HUES64 (cell line): ENCODE measurements at regions not wholly inside any gene's neighbourhood (a gene's known extent, or its start where the extent isn't known, plus 50 kb on each side); places are given as distances from the start of the nearest gene placed in this dataset.

Source experiments
- H3K27ac ChIP-seq: 2 replicates; pipeline ENCODE4 v1.7.0; 2013; ENCODE audit warnings: low read depth, low read length, inconsistent platforms
- H3K27me3 ChIP-seq: 2 replicates; pipeline ENCODE4 v1.6.1; 2013; ENCODE audit warnings: mild to moderate bottlenecking, low read length; ENCODE audit not compliant: insufficient read depth
- H3K36me3 ChIP-seq: 2 replicates; pipeline ENCODE4 v1.6.1; 2013; ENCODE audit warnings: mild to moderate bottlenecking, low read length; ENCODE audit not compliant: insufficient read depth
- H3K4me1 ChIP-seq: 2 replicates; pipeline ENCODE4 v1.6.1; 2013; ENCODE audit warnings: mild to moderate bottlenecking, low read length, moderate library complexity; ENCODE audit not compliant: insufficient read depth
- H3K4me3 ChIP-seq: 2 replicates; pipeline ENCODE4 v1.5.1; 2013; ENCODE audit warnings: mild to moderate bottlenecking, low read length, moderate library complexity
- H3K9ac ChIP-seq: 2 replicates; pipeline ENCODE4 v1.6.1; 2013; ENCODE audit warnings: mild to moderate bottlenecking, low read depth, low read length
- H3K9me3 ChIP-seq: 2 replicates; pipeline ENCODE4 v1.6.1; 2013; ENCODE audit warnings: low read depth, low read length; ENCODE audit not compliant: insufficient read depth
- WGBS: fragments of 150-250, 120-280 bp; methylation state at CpG from one replicate; pipeline ENCODE4 v1.1.7; 2013; ENCODE audit warnings: missing lambda C conversion rate; 5-methylcytosine and 5-hydroxymethylcytosine counted together

GRCh38 chr2:67462738-67463496 is 65.8 kb downstream of the ETAA1 start:
- no peak overlapping the region for H3K9ac ChIP-seq
- H3K27me3 ChIP-seq = no peaks in the 10 kb centered on the region
- H3K4me3 ChIP-seq = no peak overlapping the region
- H3K27ac ChIP-seq = no peak overlapping the region
- H3K9me3 ChIP-seq = no peaks in the 10 kb centered on the region
- H3K4me1 ChIP-seq = no peaks in the 10 kb centered on the region
- 91% methylated on average over 2 of the region's 2 CpGs for WGBS
- no peaks in the 10 kb centered on the region for H3K36me3 ChIP-seq

- Histone ChIP-seq H3K4me1 (no peaks in the 10 kb centered on the region), H3K27ac (no peak overlapping the region), H3K27me3 (no peaks in the 10 kb centered on the region), H3K36me3 (no peaks in the 10 kb centered on the region), H3K9ac (no peak overlapping the region), H3K9me3 (no peaks in the 10 kb centered on the region), H3K4me3 (no peak overlapping the region)
- WGBS = 93% methylated on average over 5 of the region's 5 CpGs
These were observed 66.7 kb downstream of the ETAA1 start for GRCh38 chr2:67463810-67464209.

- no peaks in the 10 kb centered on the region for H3K9me3 ChIP-seq
- no peak overlapping the region for H3K4me3 ChIP-seq
- no peaks in the 10 kb centered on the region for H3K27me3 ChIP-seq
- no peak overlapping the region for H3K27ac ChIP-seq
- H3K36me3 ChIP-seq = no peaks in the 10 kb centered on the region
- H3K9ac ChIP-seq = no peak overlapping the region
- H3K4me1 ChIP-seq = no peaks in the 10 kb centered on the region
These were observed 68.5 kb downstream of the ETAA1 start for GRCh38 chr2:67465623-67466022.

- Histone ChIP-seq H3K4me1 (no peaks in the 10 kb centered on the region), H3K27ac (no peak overlapping the region), H3K36me3 (no peaks in the 10 kb centered on the region), H3K9me3 (no peaks in the 10 kb centered on the region), H3K4me3 (no peak overlapping the region), H3K27me3 (no peaks in the 10 kb centered on the region), H3K9ac (no peak overlapping the region)
- 87% methylated on average over 3 of the region's 4 CpGs for WGBS
These were observed 69.6 kb downstream of the ETAA1 start for GRCh38 chr2:67466734-67467133.

- no peaks in the 10 kb centered on the region for H3K27me3 ChIP-seq
- H3K36me3 ChIP-seq = no peaks in the 10 kb centered on the region
- no peak overlapping the region for H3K9ac ChIP-seq
- H3K27ac ChIP-seq = no peak overlapping the region
- no peak overlapping the region for H3K4me3 ChIP-seq
- WGBS = 91% methylated on average over 2 of the region's 3 CpGs
- H3K4me1 ChIP-seq = no peaks in the 10 kb centered on the region
- no peaks in the 10 kb centered on the region for H3K9me3 ChIP-seq
These were observed 74.5 kb downstream of the ETAA1 start for GRCh38 chr2:67471681-67472080.

GRCh38 chr2:67476809-67477790 is 80.0 kb downstream of the ETAA1 start:
- H3K4me3 ChIP-seq = no peak overlapping the region
- no peaks in the 10 kb centered on the region for H3K27me3 ChIP-seq
- no peak overlapping the region for H3K9ac ChIP-seq
- H3K4me1 ChIP-seq = peaks cover 10% of the 10 kb centered on the region
- WGBS = 76% methylated on average over 5 of the region's 9 CpGs
- no peaks in the 10 kb centered on the region for H3K9me3 ChIP-seq
- H3K27ac ChIP-seq = no peak overlapping the region
- no peaks in the 10 kb centered on the region for H3K36me3 ChIP-seq

- Histone ChIP-seq H3K27ac (no peak overlapping the region), H3K4me3 (no peak overlapping the region), H3K9me3 (no peaks in the 10 kb centered on the region), H3K4me1 (peaks cover 10% of the 10 kb centered on the region), H3K27me3 (no peaks in the 10 kb centered on the region), H3K9ac (no peak overlapping the region), H3K36me3 (no peaks in the 10 kb centered on the region)
- WGBS = no CpG with 5 or more reads among the region's 1 CpG
These were observed 82.1 kb downstream of the ETAA1 start for GRCh38 chr2:67479261-67479660.

- no peak overlapping the region for H3K27ac ChIP-seq
- no peaks in the 10 kb centered on the region for H3K36me3 ChIP-seq
- H3K4me3 ChIP-seq = no peak overlapping the region
- H3K4me1 ChIP-seq = no peaks in the 10 kb centered on the region
- no peak overlapping the region for H3K9ac ChIP-seq
- no peaks in the 10 kb centered on the region for H3K27me3 ChIP-seq
- H3K9me3 ChIP-seq = no peaks in the 10 kb centered on the region
- WGBS = 61% methylated on average over 2 of the region's 2 CpGs
These were observed 88.3 kb downstream of the ETAA1 start for GRCh38 chr2:67485431-67485830.

GRCh38 chr2:67486041-67486796 is 89.1 kb downstream of the ETAA1 start:
- H3K4me1 ChIP-seq = no peaks in the 10 kb centered on the region
- 89% methylated on average over 1 of the region's 1 CpG for WGBS
- no peak overlapping the region for H3K27ac ChIP-seq
- no peak overlapping the region for H3K9ac ChIP-seq
- H3K27me3 ChIP-seq = no peaks in the 10 kb centered on the region
- H3K9me3 ChIP-seq = no peaks in the 10 kb centered on the region
- H3K36me3 ChIP-seq = no peaks in the 10 kb centered on the region
- H3K4me3 ChIP-seq = no peak overlapping the region

GRCh38 chr2:67487993-67488392 is 90.9 kb downstream of the ETAA1 start:
- Histone ChIP-seq H3K27ac (no peak overlapping the region), H3K27me3 (no peaks in the 10 kb centered on the region), H3K36me3 (no peaks in the 10 kb centered on the region), H3K9ac (no peak overlapping the region), H3K4me3 (no peak overlapping the region), H3K4me1 (no peaks in the 10 kb centered on the region), H3K9me3 (no peaks in the 10 kb centered on the region)
- WGBS = 87% methylated on average over 3 of the region's 4 CpGs

- Histone ChIP-seq H3K27ac (no peak overlapping the region), H3K36me3 (no peaks in the 10 kb centered on the region), H3K4me1 (no peaks in the 10 kb centered on the region), H3K9me3 (no peaks in the 10 kb centered on the region), H3K4me3 (no peak overlapping the region), H3K27me3 (no peaks in the 10 kb centered on the region), H3K9ac (no peak overlapping the region)
- 87% methylated on average over 8 of the region's 8 CpGs for WGBS
These were observed 92.3 kb downstream of the ETAA1 start for GRCh38 chr2:67489396-67489795.
